ENCODE measurements at regions not wholly inside any gene's neighbourhood (a gene's known extent, or its start where the extent isn't known, plus 50 kb on each side); places are given as distances from the start of the nearest gene placed in this dataset.

DNA sequence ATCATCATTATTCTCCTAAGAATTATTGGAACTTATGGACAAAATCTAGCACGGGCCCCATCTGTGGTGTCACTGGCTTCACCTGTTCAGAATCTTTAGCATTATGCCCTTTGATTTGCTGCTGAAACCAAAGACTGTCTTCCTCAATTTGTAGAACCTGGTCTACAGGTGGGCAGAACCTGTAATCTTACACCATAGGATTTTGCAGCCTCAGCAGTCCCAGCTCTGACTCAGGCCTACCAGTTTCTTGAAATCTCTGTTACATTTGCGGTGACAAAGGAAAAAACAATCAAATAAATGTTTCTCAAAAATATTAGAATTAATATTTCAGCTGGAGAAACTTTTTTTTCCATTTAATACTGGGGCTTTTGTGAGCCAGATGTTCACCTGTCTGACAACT lies 86.1 kb downstream of the EPDR1 start:
- TF ChIP-seq ZNF274 (IDR thresholded peaks at IDR 0.05; ENCODE audit: low read depth, low read length) (no peak), SUZ12 (IDR thresholded peaks at IDR 0.05; ENCODE audit: extremely low read depth, insufficient read depth, insufficient read length) (no peak)
